IPS DF 19.7 (cell line): ENCODE measurements at regions not wholly inside any gene's neighbourhood (a gene's known extent, or its start where the extent isn't known, plus 50 kb on each side); places are given as distances from the start of the nearest gene placed in this dataset.

Experiments used
- DNase-seq: peaks from one replicate; pipeline ENCODE4 v3.0.0-alpha.2; 2013; ENCODE audit warnings: low read depth, low spot score

DNA sequence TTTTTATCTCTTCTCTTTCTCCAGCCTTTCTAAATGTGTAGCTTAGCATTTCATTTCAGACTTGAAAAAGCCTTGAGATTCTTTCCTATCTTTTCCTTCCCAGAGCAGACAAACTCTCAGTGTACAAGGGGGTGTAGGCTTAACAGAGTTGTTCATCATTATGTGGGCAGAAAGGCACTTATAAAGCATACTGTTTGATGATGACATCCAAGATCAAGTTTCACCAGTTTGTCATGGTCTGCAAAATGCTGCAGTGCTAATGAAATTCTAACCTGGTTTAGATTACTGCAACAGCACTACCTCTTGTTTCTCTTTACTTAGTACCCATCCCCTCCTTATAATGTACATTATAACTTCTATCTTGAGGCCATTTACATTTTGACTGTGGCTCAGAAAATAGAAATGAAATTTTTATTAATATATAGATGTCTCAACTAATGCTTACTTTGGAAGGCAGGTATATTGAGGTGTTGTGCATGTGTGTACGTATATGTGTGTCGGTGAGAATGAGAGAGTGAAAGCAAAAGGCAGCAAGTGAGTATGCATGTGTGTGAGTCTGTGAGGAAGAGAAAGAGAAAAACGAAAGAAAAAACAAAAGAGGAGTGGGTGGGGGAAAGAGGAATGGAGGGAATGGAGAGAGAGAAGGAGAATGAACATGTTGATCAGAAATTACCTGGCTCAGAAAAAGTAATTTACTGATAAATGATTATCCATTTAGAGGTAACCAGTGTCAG lies 1043.6 kb downstream of the TUSC7 start:
- no peak for DNase-seq

DNA sequence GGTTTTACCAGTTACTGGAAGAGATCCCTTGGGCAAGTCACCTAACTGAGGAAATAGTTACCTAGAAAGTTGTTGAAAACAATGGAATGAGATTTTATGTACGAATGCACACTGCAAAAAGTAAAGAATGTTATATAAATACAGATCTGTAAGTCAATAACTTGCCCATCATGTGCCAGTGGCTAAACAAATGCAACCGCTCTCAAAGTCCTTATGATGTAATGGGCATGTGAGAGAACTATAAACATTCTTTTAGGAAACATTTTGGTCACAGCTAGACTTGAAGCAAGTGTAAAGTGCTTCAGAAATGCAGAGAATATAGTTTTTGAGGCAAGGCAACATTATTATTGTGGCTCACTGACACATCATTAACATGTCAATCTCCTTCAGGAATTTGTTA lies 1044.5 kb downstream of the TUSC7 start:
- DNase-seq: no peak

GRCh38 chr3:117754841-117755240 lies 1045.3 kb downstream of the TUSC7 start:
- DNase-seq: no peak

- DNase-seq: no peak
Observed at GRCh38 chr3:117756563-117756962, 1047.0 kb downstream of the TUSC7 start.

- no peak for DNase-seq
Observed at GRCh38 chr3:117761703-117762620, 1052.4 kb downstream of the TUSC7 start.

DNA sequence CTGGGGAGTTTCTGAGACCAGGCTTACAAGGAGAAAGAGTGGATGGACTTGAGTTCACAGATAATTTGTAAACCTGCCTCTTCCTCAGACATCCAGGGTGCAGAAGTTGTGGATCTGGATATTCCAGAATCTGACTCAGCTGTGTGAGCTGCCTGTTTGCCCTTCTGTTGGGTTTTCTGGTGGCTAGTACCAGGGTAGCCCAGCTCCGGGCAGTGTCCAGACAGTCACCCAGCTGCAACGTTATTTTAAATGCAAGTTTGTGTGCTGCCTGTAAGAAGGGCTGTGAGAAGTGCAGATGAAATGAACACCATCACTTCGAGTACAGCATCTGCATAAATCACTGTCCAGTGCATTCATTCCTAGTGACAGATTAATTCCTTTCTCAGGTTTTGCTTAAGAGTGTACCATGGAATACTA lies 1053.0 kb downstream of the TUSC7 start:
- DNase-seq: no peak

- DNase-seq: no peak
Observed at GRCh38 chr3:117763561-117763960, 1054.0 kb downstream of the TUSC7 start.

GRCh38 chr3:117768581-117768980 lies 1059.0 kb downstream of the TUSC7 start:
- DNase-seq: no peak

GRCh38 chr3:117774130-117774529 lies 1064.6 kb downstream of the TUSC7 start:
- DNase-seq: no peak

GRCh38 chr3:117786349-117786748 lies 1076.8 kb downstream of the TUSC7 start:
- DNase-seq: no peak

DNA sequence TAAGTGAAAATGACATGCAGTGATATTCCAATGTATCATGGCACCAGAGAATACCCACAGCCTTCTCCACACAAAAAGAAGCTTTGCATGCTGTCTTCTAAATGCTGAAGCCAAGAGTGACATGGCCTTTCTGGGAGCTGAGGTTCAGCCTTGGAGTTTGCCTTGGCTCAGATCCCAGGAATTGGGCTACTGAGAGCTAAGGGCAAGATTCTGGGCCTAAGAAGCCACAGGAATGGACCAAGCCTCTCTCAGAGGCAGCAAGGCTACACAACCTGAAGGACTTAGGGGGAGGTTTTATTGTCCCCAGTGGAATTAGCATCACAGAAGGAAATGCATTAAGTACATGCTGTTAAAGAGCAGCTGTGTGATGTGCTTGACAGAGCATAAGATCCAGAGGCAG lies 1078.5 kb downstream of the TUSC7 start:
- DNase-seq: no peak

DNA sequence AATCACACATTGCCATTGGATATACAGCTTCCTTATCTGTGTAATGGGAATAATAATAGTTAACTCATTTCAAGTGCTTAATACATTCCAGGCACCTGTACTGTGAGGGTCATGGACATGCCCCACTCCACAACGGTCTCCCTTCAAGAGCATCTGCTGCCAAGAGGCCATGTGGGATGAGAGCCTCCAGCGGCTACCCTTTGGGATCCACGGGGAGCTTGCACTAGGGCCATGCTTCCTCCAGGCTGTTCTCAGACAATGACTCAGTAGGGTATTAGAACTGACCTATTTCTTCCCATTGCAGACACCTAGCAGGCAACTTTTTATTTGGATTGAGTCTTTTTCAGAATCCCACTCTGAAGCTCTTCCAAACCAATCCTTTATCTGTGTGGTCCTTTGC lies 1078.9 kb downstream of the TUSC7 start:
- DNase-seq: no peak

DNA sequence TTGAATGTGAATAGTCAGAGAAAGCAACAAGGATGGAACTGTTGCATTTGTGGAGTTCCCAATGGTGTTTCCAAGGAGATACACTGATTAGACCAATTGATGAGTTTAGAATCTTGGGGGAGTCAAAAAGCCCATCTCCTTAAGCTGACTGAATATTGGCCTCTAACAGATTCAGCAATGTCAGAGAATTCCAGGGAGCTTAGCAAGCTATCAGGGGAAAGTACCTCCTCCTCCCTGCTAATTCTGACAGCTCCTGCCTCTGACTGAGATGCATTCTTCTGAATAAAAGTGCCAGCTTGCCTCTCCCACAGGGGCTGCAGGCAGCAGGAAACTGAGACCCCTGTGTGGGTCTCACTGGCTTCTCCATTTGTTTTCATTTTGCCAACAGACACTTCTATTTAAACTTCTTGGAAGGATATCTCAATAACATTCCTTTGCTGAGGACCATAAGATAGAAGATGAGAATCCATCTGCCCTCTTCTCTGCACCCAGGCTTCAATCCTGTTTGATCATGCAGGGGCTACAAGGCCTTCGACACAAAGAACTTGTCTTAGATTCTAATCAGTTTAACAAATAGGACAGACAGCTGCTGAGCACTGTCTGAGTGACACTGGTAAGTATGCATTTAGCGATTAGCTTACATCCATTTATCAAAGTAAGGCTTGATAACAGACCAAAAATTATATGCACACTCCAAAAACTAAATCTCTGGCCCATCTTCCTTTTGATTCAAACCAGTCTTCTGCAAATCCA lies 1080.8 kb downstream of the TUSC7 start:
- DNase-seq: no peak

DNA sequence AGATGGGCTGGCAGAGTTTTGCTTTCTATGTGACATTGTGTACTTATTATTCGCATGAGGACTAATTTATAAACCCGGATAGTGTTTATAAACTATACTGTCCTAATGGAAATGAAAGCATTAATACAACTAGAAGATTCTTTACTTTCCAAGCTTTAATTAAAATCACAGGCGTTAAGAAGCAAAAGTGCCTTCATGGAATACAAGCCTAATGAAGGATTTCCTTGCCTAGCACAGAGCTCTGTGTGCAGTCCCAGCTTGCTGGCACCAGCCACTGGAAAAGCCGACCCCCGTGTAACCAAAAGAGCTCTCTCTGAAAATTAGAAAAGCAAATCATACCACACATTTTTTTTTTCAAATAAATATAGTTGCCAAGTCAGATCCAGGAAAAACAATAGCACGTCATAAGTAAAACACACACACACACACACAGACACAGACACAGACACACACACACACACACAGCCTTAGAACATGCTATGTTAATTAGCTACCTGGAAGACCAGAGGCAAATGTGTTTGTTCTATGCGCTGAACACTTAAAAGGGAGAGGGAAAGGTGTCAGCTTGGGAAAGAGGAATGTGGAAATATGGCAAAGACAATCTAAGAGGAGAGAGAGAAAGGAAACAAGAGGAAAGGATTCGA lies 1084.2 kb downstream of the TUSC7 start:
- DNase-seq: no peak

DNA sequence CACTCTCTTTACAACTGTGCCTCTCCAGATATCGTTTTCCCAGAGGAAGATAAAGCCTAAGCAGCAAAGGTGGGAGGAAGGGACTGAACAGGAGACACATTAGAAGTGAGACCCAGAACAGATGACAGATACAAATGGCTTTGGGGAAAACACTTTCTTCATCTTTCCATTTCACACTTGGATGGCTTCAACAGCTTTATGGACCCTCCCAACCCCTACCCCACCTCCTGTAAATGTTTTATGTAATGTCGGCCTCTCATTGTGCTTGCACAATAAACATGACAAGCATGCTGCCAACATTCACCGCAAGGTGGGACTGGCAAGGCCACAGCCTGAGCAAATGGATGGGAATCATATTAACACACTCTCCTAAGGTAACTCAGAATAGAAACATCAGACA lies 1088.6 kb downstream of the TUSC7 start:
- DNase-seq: no peak

GRCh38 chr3:117798687-117799386 lies 1089.3 kb downstream of the TUSC7 start:
- no peak for DNase-seq

- DNase-seq: no peak
Observed at GRCh38 chr3:117799387-117799735, 1089.8 kb downstream of the TUSC7 start.

DNA sequence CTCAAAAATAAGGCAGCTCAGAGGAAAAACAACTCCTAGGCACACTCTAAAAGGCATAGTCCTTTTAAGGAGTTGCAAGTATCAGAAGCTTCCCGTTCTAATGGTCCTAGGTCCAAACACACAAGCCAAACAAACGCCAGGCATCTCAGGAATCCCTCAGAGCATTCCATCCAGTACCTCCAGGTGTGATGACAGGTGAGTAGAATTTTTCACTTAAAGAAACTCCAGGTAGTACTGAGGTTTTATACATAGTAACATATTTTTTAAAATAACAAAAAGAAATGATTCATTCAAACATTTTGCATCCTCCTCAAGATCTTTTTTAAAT lies 1092.3 kb downstream of the TUSC7 start:
- peak; percentile 92 for DNase-seq

- DNase-seq: no peak
Observed at GRCh38 chr3:117809186-117810081, 1099.9 kb downstream of the TUSC7 start.

- no peak for DNase-seq
Observed at GRCh38 chr3:117811786-117812185, 1102.2 kb downstream of the TUSC7 start.
